Activated CD8-positive, alpha-beta memory T cell treated with anti-CD3 and anti-CD28 coated beads, Interleukin-2, amount 10 ng/mL, durations not matched to agents 7 days and 5 days (primary cell): ENCODE measurements at regions not wholly inside any gene's neighbourhood (a gene's known extent, or its start where the extent isn't known, plus 50 kb on each side); places are given as distances from the start of the nearest gene placed in this dataset.

Experiments
- ATAC-seq: fragments of 150-1000 bp; cut with Tn5 transposase; one replicate; pipeline ENCODE4 v1.10.0; 2021; ENCODE audit warnings: moderate library complexity
- CTCF ChIA-PET: fragments of 350-600 bp; sonication (Branson Sonifier 250); formaldehyde crosslinking; loops from one replicate; lab custom pipeline; 2021; ENCODE audit warnings: antibody characterized with exemption; lab: Charles Lee
- DNase-seq: peaks from one replicate; pipeline ENCODE4 v3.0.0-alpha.2; 2020
- H3K27ac Mint-ChIP-seq: one replicate; pipeline ENCODE4 v1.8.0; 2021; ENCODE audit warnings: mild to moderate bottlenecking, mixed read lengths
- H3K27me3 Mint-ChIP-seq: one replicate; pipeline ENCODE4 v1.8.0; 2021; ENCODE audit warnings: mixed read lengths
- H3K36me3 Mint-ChIP-seq: one replicate; pipeline ENCODE4 v1.8.0; 2021; ENCODE audit warnings: mild to moderate bottlenecking, mixed read lengths
- H3K4me1 Mint-ChIP-seq: one replicate; pipeline ENCODE4 v1.8.0; 2021; ENCODE audit warnings: mixed read lengths
- H3K4me3 Mint-ChIP-seq: one replicate; pipeline ENCODE4 v1.8.0; 2021; ENCODE audit warnings: mild to moderate bottlenecking, moderate library complexity, mixed read lengths
- H3K9me3 Mint-ChIP-seq: one replicate; pipeline ENCODE4 v1.8.0; 2022; ENCODE audit warnings: low read depth, mixed read lengths

DNA sequence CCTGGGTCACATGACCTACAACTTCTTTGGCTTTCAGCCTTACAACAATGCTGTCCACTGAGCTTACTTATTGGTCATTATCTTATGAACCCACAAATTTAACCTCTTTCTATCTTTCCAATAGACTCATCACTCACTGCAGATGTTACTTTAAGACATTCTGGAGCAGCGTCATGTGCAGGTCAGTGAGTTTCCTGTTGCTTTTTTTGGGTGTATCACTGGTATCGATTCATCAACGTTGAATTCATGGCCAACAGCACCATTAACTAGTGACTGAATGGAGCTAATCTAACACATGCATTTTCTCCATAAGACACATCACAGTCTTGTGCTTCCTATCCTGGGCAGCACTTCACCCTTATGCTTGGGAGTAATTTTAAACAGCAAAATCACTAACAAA lies 672.6 kb upstream of the CDH18 start:
- Mint-ChIP-seq H3K4me3 (no peak overlapping the region), H3K27ac (no peak overlapping the region), H3K4me1 (no peaks in the 10 kb centered on the region), H3K27me3 (no peaks in the 10 kb centered on the region), H3K9me3 (no peaks in the 10 kb centered on the region), H3K36me3 (no peaks in the 10 kb centered on the region)
- CTCF ChIA-PET, result no interaction called here
- ATAC-seq (no peak), DNase-seq (no peak)

DNA sequence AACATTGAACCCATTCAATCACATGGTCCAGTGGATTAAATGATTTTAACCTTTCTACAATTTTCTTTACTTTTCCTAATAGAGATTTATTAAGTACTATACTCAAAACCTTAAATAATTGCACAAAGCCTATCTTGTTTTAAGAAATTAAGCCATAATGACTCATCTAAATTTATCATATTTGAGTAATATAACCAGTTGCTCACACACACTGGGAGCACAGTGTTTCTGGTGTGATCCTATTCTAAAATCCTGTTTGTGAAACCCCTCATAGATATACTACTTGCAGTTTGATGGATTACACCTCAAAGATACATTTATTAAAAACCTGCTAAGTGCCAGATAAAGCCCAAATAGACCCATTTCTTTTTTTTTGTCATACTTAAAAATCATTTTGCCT lies 668.3 kb upstream of the CDH18 start:
- ATAC-seq (no peak), DNase-seq (no peak)
- Mint-ChIP-seq H3K27me3 (no peaks in the 10 kb centered on the region), H3K4me1 (no peaks in the 10 kb centered on the region), H3K27ac (no peak overlapping the region), H3K36me3 (no peaks in the 10 kb centered on the region), H3K9me3 (peaks cover 6% of the 10 kb centered on the region), H3K4me3 (no peak overlapping the region)
- CTCF ChIA-PET, result no interaction called here

DNA sequence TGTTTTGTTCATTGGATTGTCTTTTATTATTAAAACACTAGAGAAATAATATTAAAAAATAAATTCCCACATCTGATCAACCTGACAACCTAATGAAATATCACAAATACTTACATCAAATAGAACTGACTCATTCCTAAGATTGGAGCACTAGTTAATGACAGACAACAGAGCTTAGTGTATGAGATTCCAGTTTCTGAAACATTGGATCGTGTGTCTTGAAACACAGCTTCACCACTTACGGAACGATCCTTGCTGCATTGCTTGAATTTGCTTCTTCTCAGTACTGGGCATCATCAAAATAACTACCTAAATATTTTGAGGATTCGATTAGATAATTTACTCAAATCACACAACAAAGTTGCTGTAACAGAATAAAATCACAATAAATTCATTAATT lies 667.2 kb upstream of the CDH18 start:
- H3K36me3 Mint-ChIP-seq, result no peaks in the 10 kb centered on the region
- no peaks in the 10 kb centered on the region for H3K27me3 Mint-ChIP-seq
- no peak overlapping the region for H3K27ac Mint-ChIP-seq
- CTCF ChIA-PET, result no interaction called here
- no peak overlapping the region for H3K4me3 Mint-ChIP-seq
- ATAC-seq (no peak), DNase-seq (no peak)
- peaks cover 6% of the 10 kb centered on the region for H3K9me3 Mint-ChIP-seq
- no peaks in the 10 kb centered on the region for H3K4me1 Mint-ChIP-seq

DNA sequence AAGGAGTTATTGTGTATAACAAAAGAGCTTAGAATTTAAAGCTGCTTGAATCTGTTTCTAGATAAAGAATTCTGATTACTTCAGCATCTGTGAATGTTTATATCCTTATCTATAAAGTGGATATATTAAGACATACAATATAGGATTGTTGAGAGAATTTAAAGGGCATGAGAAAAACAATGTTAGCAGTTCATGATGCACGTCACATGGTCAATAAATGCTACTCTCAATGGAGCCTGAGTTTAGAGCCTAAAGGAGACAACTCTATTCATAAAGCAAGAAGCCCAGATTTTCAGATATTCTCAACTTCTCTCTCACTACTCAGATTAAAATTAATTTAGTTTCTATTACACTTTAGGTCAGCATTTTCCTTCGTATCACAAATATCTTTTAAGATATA lies 666.7 kb upstream of the CDH18 start:
- Mint-ChIP-seq H3K4me1 (no peaks in the 10 kb centered on the region), H3K4me3 (no peak overlapping the region), H3K27me3 (no peaks in the 10 kb centered on the region), H3K9me3 (peaks cover 6% of the 10 kb centered on the region), H3K27ac (no peak overlapping the region), H3K36me3 (no peaks in the 10 kb centered on the region)
- ATAC-seq, result no peak
- DNase-seq, result no peak
- CTCF ChIA-PET, result no interaction called here

DNA sequence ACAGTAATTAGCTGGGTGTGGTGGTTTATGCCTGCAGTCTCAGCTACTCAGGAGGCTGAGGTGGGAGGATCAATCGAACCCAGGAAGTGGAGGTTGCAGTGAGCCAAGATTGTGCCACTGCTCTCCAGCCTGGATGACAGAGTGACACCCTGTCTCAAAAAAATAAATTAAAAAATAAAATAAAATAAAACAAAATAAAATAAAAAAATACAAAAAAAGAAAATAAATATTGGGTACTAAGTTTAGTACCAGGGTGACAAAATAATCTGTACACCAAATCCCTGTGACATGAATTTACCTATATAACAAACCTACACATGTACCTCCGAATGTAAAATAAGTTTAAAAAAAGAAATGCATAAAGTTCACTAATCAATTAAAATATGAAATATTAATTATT lies 666.0 kb upstream of the CDH18 start:
- no peaks in the 10 kb centered on the region for H3K4me1 Mint-ChIP-seq
- H3K36me3 Mint-ChIP-seq, result no peaks in the 10 kb centered on the region
- DNase-seq, result no peak
- H3K27ac Mint-ChIP-seq, result no peak overlapping the region
- peaks cover 6% of the 10 kb centered on the region for H3K9me3 Mint-ChIP-seq
- ATAC-seq, result no peak
- CTCF ChIA-PET, result no interaction called here
- H3K27me3 Mint-ChIP-seq, result no peaks in the 10 kb centered on the region
- no peak overlapping the region for H3K4me3 Mint-ChIP-seq

DNA sequence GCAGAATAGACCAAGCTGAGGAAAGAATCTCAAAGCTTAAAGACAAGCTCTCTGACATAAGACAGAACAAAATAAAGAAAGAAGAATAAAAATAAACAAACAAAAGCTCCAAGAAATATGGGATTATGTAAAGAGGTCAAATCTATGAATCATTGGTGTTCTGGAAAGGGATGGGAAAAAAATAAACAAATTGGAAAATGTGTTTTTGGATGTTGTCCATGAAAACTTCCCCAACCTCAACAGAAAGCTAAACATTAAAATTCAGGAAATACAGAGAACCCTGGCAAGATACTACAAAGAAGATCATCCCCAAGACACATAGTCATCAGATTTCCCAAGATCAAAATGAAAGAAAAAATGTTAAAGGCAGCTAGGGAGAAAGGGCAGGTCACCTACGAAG lies 662.0 kb upstream of the CDH18 start:
- H3K27me3 Mint-ChIP-seq, result no peaks in the 10 kb centered on the region
- peaks cover 8% of the 10 kb centered on the region for H3K9me3 Mint-ChIP-seq
- no peaks in the 10 kb centered on the region for H3K36me3 Mint-ChIP-seq
- no peak overlapping the region for H3K4me3 Mint-ChIP-seq
- no peaks in the 10 kb centered on the region for H3K4me1 Mint-ChIP-seq
- no peak overlapping the region for H3K27ac Mint-ChIP-seq
- no peak for DNase-seq
- ATAC-seq, result no peak
- CTCF ChIA-PET, result no interaction called here

DNA sequence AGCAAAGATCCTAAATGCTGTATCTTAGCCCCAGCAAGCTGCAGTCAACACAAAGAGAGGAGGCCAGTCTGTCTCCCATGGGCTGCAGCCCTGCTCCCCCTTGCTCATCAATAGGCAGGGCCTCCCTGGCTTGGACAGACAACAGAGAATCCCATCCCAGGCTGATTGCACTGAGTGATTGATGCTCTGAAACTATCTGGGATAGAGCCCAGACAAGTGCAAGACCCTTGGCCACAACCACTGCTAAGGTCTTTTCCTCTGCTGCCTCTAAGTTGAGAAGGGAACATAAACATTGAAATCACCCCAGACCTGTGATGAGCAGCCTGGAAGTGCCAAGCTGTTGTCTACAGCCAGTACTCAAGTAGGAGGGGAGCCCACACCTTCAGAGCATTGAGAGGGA lies 661.0 kb upstream of the CDH18 start:
- H3K27me3 Mint-ChIP-seq, result no peaks in the 10 kb centered on the region
- H3K9me3 Mint-ChIP-seq, result peaks cover 8% of the 10 kb centered on the region
- no peak for ATAC-seq
- no peak overlapping the region for H3K4me3 Mint-ChIP-seq
- H3K36me3 Mint-ChIP-seq, result no peaks in the 10 kb centered on the region
- H3K4me1 Mint-ChIP-seq, result no peaks in the 10 kb centered on the region
- H3K27ac Mint-ChIP-seq, result no peak overlapping the region
- CTCF ChIA-PET, result no interaction called here
- DNase-seq, result no peak

DNA sequence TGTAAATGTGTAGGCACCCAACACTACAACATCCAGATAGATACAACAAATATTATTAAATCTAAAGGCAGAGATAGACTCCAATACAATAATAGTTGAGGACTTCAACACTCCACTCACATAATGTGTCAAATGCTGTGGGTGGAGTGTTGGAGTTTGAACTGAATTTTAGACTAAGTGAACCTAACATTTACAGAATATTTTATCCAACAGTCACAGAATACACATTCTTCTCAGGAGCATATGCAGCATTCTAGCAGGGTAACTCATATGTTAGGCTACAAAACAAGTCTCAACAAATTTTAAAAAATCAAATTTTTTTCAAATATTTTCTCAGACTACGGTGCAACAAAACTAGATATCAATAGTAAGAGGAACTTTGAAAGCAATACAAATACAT lies 648.7 kb upstream of the CDH18 start:
- H3K9me3 Mint-ChIP-seq, result peaks cover 7% of the 10 kb centered on the region
- H3K36me3 Mint-ChIP-seq, result no peaks in the 10 kb centered on the region
- DNase-seq (no peak), ATAC-seq (no peak)
- H3K27ac Mint-ChIP-seq, result no peak overlapping the region
- CTCF ChIA-PET, result no interaction called here
- no peaks in the 10 kb centered on the region for H3K4me1 Mint-ChIP-seq
- H3K4me3 Mint-ChIP-seq, result no peak overlapping the region
- H3K27me3 Mint-ChIP-seq, result no peaks in the 10 kb centered on the region

DNA sequence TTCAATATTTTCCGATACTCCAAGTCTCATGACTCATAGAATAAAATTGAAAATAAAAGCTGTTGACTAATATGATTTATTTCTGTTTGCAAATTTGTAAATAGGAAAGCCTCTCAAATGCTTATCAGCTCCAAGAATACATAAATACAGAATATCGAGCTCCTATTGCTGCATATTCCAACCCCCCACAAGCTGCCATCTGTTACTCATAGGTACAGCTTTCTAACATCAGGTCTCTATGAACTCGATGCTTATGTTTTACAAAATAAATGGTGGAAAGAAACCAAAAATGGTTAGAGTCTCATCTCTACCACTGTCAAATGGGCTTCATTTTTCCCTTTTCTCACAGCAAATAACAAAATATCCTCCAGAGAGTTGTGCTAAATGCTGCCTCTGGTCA lies 631.6 kb upstream of the CDH18 start:
- no peak for ATAC-seq
- Mint-ChIP-seq H3K9me3 (peaks cover 4% of the 10 kb centered on the region), H3K4me3 (no peak overlapping the region), H3K36me3 (no peaks in the 10 kb centered on the region), H3K27me3 (no peaks in the 10 kb centered on the region), H3K27ac (no peak overlapping the region), H3K4me1 (no peaks in the 10 kb centered on the region)
- CTCF ChIA-PET, result no interaction called here
- no peak for DNase-seq

DNA sequence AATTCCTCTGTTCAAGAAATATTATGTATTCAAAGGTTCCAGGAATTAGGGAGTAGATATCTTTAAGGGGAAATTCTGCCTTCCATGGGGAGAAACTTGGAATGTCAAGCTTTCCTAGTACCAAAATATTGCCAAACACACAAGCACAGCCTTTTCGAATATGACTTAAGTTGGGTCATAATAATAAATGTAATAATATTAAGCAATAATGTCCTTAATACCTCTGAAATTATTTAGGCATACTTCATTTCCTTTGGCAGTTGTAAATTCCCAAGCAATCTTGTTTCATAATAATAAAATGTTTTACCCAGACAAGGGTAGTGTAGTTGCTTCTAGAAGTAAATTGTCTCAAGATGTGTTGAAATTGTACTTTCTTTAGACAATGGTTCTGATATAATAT lies 630.3 kb upstream of the CDH18 start:
- Mint-ChIP-seq H3K36me3 (no peaks in the 10 kb centered on the region), H3K27me3 (no peaks in the 10 kb centered on the region), H3K27ac (no peak overlapping the region), H3K9me3 (peaks cover 4% of the 10 kb centered on the region), H3K4me3 (no peak overlapping the region), H3K4me1 (no peaks in the 10 kb centered on the region)
- ATAC-seq (no peak), DNase-seq (no peak)
- CTCF ChIA-PET, result no interaction called here

DNA sequence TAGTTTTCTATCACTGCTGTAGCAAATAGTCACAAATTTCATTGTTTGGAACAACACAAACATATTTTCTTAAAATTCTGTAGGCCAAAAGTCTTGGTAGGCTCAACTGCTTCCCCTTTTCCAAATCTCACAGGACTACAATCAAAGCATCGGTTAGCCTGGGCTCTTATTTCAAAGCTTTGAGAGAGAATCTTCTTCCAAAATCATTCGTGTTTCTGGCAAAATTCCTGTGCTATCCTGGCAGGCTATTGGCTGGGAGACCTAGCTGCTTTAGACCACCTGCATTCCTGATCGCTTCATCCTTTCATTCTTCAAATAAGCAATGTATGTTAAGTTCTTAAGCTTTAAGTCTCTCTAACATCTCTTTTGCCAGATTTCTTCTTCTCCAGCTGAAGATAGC lies 629.8 kb upstream of the CDH18 start:
- ATAC-seq, result no peak
- DNase-seq, result no peak
- no peak overlapping the region for H3K27ac Mint-ChIP-seq
- CTCF ChIA-PET, result no interaction called here
- H3K27me3 Mint-ChIP-seq, result no peaks in the 10 kb centered on the region
- peaks cover 7% of the 10 kb centered on the region for H3K9me3 Mint-ChIP-seq
- no peaks in the 10 kb centered on the region for H3K36me3 Mint-ChIP-seq
- no peaks in the 10 kb centered on the region for H3K4me1 Mint-ChIP-seq
- no peak overlapping the region for H3K4me3 Mint-ChIP-seq

DNA sequence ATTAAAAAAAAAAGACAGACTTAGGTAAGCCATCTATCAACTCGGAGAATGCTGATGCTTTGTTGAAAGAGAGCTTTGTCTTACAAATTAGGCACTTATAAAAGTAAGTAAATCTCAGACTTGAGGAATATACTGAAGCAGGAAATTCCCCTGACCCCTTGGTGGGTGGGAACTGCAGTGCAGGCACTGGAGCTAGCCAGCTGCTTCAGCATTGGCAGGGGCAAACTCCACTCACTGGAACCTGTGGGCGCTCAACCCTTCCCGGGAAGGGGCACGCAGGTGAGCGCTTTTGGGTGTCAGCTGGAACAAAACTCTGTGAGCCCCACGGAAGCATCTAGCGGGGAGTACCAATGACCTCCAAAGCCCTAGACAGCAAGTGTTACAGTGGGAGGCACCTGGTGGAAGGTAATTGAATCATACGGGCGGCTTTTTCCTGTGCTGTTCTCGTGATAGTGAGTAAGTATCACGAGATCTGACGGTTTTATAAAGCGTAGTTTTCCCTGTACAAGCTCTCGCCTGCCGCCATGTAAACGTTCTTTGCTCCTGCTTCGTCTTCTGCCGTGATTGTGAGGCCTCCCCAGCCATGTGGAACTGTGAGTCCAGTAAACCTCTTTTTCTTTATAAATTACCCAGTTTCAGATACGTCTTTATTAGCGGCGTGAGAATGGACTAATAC lies 628.0 kb upstream of the CDH18 start:
- Mint-ChIP-seq H3K27ac (no peak overlapping the region), H3K4me1 (no peaks in the 10 kb centered on the region), H3K4me3 (no peak overlapping the region), H3K27me3 (no peaks in the 10 kb centered on the region), H3K9me3 (peaks cover 15% of the 10 kb centered on the region), H3K36me3 (no peaks in the 10 kb centered on the region)
- DNase-seq, result no peak
- CTCF ChIA-PET, result no interaction called here
- no peak for ATAC-seq

DNA sequence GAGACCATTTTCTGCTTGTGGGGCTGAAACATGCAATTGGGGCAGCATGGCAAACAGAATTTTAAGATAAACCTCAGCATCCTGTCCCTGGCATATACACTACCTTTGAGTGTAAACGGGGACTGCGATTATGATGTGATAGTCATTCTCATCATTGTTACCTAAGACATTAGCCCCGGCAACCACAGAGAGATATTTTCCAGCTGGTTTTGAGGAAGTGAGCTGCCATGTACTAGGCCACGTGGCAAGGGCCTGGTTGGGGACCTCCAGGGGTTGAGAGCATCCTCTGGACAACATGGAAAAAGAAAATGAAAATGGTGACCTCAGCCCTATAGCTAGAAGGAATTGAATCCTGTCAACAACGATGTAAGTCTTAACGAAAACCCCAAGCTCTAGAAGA lies 623.6 kb upstream of the CDH18 start:
- Mint-ChIP-seq H3K27me3 (no peaks in the 10 kb centered on the region), H3K27ac (no peak overlapping the region), H3K9me3 (peaks cover 20% of the 10 kb centered on the region), H3K4me1 (no peaks in the 10 kb centered on the region), H3K36me3 (no peaks in the 10 kb centered on the region), H3K4me3 (no peak overlapping the region)
- CTCF ChIA-PET, result no interaction called here
- ATAC-seq (no peak), DNase-seq (no peak)

DNA sequence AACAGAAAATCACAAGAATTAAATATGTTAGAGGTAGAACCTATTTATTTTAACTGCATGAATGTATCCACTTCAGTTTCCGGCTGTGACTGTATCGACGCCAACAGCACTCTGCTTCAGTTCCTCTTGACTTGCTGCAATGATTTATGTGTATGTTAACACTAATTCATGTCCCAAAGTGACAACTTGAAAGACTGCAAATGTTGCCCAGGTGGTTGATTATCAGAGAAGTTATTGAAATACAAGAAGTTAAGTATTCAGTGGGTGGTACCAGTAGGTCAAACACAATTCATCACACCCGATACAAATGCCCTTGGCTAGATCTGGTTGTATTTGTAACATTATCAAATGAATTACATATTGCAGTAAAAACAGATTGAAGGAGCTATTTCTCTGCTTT lies 622.7 kb upstream of the CDH18 start:
- ATAC-seq, result no peak

DNA sequence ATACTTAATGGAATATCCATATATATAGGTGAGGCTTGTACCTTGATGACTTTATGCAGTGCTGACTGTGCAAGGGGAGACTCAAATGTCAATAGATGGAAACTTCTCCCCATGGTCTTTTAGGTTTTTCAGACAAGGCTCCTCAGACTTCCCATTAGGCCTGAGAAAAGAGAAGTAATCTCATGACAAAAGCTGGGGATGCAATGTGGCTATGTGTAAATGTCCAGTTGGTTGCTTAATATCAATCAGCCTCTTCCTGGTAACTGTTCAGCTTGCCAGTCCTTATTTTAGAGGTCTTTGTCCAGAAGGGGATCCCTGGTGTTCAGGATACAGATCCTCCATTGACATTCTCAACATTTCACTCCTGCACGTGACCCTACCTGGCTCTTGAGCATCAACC lies 621.1 kb upstream of the CDH18 start:
- H3K36me3 Mint-ChIP-seq, result no peaks in the 10 kb centered on the region
- H3K27me3 Mint-ChIP-seq, result no peaks in the 10 kb centered on the region
- H3K4me1 Mint-ChIP-seq, result no peaks in the 10 kb centered on the region
- ATAC-seq (no peak), DNase-seq (no peak)
- no peak overlapping the region for H3K4me3 Mint-ChIP-seq
- H3K27ac Mint-ChIP-seq, result no peak overlapping the region
- CTCF ChIA-PET, result no interaction called here
- peaks cover 22% of the 10 kb centered on the region for H3K9me3 Mint-ChIP-seq

More for the DNA sequence above, 622.7 kb upstream of the CDH18 start:
- H3K4me1 Mint-ChIP-seq, result no peaks in the 10 kb centered on the region
- no peak overlapping the region for H3K27ac Mint-ChIP-seq
- peaks cover 22% of the 10 kb centered on the region for H3K9me3 Mint-ChIP-seq
- H3K27me3 Mint-ChIP-seq, result no peaks in the 10 kb centered on the region
- no peak overlapping the region for H3K4me3 Mint-ChIP-seq
- H3K36me3 Mint-ChIP-seq, result no peaks in the 10 kb centered on the region
- DNase-seq, result no peak
- CTCF ChIA-PET, result no interaction called here
